Pons (tissue), 1 donor: ENCODE measurements at regions not wholly inside any gene's neighbourhood (a gene's known extent, or its start where the extent isn't known, plus 50 kb on each side); places are given as distances from the start of the nearest gene placed in this dataset.
"Not testable (repeated sequence)": the region's sequence is repeated elsewhere in the genome, so short reads cannot be mapped to it uniquely, and the experiment has no call there.

ENCODE experiments used
- DNase-seq: peaks from one replicate; pipeline ENCODE4 v3.0.0-alpha.2; 2016; ENCODE audit warnings: low spot score

DNA sequence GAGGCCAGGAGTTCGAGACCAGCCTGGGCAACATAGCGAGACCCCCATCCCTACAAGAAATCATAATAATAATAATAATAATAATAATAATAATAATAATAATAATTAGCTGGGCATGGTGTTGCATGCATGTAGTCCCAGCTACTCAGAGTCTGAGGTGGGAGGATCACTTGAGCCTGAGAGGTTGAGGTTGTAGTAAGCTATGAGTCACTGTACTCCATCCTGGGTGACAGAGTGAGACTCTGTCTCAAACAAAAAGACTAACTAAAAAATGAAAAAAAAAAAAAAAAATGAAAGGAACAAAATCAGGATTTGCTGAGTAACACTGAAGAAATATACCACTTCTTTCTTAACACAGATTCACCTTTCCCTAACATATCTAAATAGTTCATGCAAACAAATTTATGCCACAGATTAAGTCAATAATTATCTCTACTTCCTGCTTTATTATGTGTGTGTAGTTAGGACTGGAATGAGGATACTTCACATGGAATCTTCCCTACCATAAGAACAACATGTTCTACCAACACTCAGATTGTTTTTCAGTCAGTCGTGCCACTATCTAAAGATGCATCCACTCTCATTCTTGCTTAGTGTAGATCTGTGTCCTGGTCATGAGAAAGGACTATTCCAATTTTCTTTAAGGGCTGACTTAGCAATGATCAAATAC, 928.7 kb downstream of the SLC4A3 start:
- DNase-seq: no peak

DNA sequence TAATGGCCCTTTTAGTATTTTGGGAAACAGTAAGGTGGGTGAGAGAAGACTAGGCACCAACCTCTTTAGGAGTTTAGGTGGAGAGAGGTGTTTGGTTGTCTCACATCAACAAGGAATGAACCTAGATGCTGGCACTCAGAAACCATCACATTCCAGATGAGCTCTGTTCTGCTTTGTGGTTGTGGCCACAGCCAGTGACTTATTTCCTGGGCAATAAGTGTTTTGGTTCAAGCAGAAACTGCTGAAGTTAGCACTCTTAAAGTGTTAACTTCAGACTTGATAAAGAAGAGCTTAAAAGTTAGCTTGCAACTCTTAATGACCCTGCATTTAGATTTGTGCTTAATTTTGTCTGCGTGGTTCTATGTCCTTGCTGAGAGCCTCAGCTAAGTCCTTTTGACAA, 929.2 kb downstream of the SLC4A3 start:
- no peak for DNase-seq

DNA sequence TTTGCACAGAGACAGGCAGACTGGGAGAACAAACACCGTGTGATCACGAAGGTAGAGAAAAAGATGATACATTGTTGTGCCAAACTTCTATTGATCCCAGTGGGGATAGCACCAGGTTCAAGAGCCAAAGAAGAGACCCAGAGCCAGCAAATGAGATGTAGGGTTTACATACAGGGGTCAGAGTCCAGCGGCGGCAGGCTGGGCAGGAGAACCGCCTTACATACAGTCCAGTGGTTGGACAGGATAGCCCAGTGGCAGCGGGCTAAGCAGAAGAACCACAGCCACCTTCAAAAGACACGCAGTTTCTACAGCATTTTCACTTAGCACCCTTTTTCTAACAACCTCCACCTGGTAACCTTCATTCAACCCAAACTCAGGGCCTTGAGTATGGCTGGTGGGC, 932.8 kb downstream of the SLC4A3 start:
- no peak for DNase-seq

DNA sequence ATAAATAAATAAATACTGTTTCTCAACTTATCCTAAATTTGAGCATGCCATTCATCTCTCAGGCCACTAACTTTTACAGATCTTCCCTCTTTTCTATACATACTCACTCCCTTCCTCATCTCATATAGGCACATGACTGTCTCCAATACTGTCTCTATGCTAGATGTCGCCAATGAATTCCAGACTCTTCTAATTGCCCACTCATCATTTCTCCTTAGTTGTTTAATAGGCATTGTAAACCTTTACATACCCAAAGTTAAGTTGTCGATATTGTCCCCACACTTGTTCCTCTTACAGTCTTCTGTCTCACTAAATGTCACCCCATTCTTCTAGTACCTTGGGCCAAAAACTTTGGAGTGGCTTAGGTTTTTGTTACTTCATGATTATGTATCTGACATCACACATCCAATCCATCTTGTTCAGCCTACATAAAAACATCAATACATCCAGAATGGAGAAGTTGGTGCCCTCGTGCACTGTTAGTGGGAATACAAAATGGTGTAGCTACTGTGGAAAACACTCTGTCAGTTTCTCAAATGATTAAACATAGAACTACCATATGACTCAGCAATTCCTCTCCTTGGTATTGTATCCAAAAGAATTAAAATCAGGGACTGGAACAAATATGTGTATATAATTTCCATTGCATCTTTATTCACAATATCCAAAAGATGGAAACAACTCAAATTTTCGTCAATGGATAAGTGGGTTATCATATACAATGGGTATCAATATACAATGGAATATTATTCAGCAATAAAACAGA, 935.1 kb downstream of the SLC4A3 start:
- no peak for DNase-seq

GRCh38 chr2:220568296-220568695, 940.9 kb downstream of the SLC4A3 start:
- DNase-seq: no peak

GRCh38 chr2:220569112-220569897, 941.9 kb downstream of the SLC4A3 start:
- no peak for DNase-seq

- no peak for DNase-seq
These were observed 945.0 kb downstream of the SLC4A3 start for GRCh38 chr2:220572385-220572784.

- DNase-seq: no peak
These were observed 946.6 kb downstream of the SLC4A3 start for GRCh38 chr2:220574038-220574437.

DNA sequence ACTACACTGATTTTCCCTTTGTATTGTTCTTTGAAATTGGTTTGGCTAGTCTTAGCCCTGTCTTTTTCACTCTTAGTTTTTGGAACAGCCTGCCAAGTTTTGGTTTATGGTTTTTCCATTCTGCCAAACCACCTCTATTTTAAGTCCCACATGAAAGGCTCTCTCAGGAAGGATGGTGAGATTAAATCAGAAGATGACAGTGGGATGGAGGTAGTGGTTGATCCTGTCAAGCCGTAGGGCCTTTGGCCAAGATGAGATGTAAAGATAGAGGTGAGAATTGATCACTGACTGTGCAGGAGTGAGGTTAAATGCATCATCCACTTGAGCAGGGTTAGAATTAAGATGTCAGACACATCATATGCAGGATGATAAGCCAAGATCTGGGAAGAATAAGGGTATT, 948.5 kb downstream of the SLC4A3 start:
- DNase-seq: no peak

DNA sequence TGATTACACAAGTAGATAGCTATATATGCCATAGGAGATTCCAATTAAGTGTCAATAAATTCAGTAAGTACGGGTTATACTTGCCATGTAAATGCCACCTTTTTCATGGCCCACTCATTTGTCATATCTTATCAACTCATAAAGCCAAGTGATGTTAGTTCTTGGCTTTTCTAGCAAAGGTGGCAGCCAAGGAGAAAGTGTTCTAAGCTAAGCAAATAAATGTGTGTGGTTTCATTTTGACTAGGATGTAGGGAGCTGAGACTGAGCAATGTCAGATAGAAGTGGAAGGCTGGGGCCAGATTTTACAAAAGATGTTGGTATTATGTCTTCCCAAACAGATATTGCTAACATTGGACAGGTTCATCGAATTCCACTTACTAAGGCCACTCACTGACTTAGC, 952.0 kb downstream of the SLC4A3 start:
- DNase-seq: no peak

DNA sequence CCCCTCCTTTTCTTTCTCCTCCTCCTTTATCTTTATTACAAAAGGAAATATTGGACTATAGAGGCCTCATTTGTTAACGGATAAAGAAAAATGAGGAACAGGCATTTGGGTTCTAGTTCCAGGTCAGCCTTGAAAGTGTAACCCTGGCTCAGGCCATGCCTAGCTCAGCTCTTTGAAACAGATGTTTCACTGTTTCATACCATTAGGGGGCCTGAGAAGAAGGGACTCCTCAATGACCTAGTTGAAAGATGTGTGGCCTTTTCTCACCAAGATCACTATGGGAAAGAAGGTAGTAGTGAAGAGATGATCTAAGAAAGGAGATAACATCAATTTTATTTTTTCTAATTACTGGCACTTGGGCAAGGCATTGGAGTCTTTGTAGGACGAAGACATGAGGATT, 952.7 kb downstream of the SLC4A3 start:
- DNase-seq: no peak

DNA sequence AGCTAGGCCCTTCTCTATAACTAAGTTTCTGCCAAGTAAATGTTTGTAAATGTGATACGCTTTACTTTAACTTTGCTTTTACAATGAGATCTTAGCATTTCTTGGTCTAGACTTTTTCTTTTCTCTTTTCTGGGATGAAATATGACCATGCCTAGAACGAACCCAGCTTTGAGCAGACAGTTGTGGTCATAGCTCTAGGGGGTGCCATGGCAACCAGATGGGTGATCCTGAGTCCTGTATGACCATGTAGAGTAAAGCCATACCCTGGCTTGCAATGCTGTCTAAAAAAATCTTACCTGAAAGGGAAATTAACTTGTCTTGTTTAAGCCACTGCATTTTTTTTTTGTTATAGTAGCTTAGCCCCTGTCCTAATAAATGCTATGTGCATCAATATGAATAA, 956.3 kb downstream of the SLC4A3 start:
- no peak for DNase-seq

- DNase-seq: no peak
These were observed 957.8 kb downstream of the SLC4A3 start for GRCh38 chr2:220585241-220585640.

- DNase-seq: no peak
These were observed 959.6 kb downstream of the SLC4A3 start for GRCh38 chr2:220586980-220587530.

GRCh38 chr2:220588148-220588547, 960.7 kb downstream of the SLC4A3 start:
- no peak for DNase-seq

- no peak for DNase-seq
These were observed 963.0 kb downstream of the SLC4A3 start for GRCh38 chr2:220590476-220590875.

DNA sequence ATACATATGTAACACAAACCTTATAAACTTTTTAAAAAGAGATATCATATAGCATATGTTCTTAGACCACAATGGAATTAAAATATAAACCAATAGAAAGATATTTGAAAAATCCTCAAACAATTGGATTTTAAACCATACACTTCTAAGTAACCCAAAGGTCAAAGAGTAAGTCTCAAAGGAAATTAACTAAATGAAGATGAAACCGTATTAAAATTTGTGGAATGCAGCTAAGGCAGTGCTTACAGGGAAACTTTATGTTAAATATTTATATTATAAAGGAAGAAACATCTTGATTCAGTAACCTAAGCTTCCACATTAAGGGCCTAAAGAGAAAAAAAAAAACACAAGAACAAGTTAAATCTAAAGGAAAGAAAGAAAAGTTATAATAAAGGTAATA, 966.1 kb downstream of the SLC4A3 start:
- DNase-seq: no peak

DNA sequence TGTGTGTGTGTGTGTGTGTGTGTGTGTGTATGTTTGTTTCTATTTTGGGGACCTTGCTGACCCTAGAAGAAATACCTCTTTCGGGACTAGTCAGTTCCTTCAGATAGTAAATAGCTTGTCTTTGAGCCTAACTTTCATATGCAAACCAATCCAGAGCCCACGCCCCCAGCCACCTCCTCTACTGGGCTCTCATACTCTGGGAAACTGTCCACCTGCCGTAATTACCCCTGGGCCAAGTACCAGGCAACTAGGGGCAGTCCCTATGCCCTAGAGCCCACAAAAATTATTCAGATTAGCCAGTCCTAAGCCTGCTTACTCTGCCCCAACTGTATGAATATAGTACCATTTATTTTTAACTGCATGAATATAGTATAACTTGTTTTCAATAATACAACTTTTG, 970.4 kb downstream of the EPHA4 start:
- DNase-seq: no peak

GRCh38 chr2:220613004-220613403, 959.1 kb downstream of the EPHA4 start:
- DNase-seq: not testable (repeated sequence)

DNA sequence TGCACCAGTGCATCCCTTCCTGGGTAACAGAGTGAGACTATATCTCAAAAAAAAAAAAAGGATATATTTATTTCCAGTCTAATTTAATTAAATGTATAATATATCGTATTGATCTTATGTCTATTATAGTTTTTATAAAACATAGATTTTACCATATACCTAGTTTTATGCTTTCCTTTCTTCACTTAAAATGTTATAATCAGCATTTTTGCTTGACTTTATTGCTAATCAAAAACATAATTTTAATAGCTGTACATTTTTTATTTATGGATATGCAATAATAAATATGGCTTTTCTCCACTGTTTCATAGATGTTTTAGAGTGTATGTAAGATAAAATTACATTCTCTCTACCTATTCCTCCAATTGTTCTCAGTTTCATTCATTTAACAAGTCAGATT, 958.0 kb downstream of the EPHA4 start:
- no peak for DNase-seq

GRCh38 chr2:220619525-220620220, 952.4 kb downstream of the EPHA4 start:
- DNase-seq: no peak

GRCh38 chr2:220626603-220627002, 945.5 kb downstream of the EPHA4 start:
- no peak for DNase-seq
